Neural crest cell (in vitro differentiated cells): ENCODE measurements at regions not wholly inside any gene's neighbourhood (a gene's known extent, or its start where the extent isn't known, plus 50 kb on each side); places are given as distances from the start of the nearest gene placed in this dataset.
"Not testable (repeated sequence)": the region's sequence is repeated elsewhere in the genome, so short reads cannot be mapped to it uniquely, and the experiment has no call there.

Experiments used
- DNase-seq: peaks from one replicate; pipeline ENCODE4 v3.0.0; 2021; ENCODE audit warnings: low read depth, mixed read lengths, low spot score
- H3K27ac Mint-ChIP-seq: one replicate; pipeline ENCODE4 v1.8.0; 2021; ENCODE audit warnings: mild to moderate bottlenecking, mixed read lengths; ENCODE audit not compliant: unreplicated experiment
- H3K27me3 Mint-ChIP-seq: 2 replicates; pipeline ENCODE4 v1.8.0; 2021; ENCODE audit warnings: low read depth, mild to moderate bottlenecking, mixed read lengths
- H3K36me3 Mint-ChIP-seq: 2 replicates; pipeline ENCODE4 v1.8.0; 2021; ENCODE audit warnings: low read depth, mild to moderate bottlenecking, mixed read lengths
- H3K4me1 Mint-ChIP-seq: 2 replicates; pipeline ENCODE4 v1.8.0; 2021; ENCODE audit warnings: mixed read lengths
- H3K4me3 Mint-ChIP-seq: one replicate; pipeline ENCODE4 v1.8.0; 2021; ENCODE audit warnings: mild to moderate bottlenecking, mixed read lengths
- H3K9me3 Mint-ChIP-seq: 2 replicates; pipeline ENCODE4 v1.8.0; 2021; ENCODE audit warnings: mixed read lengths
- TF ChIP-seq, protein P1 (sequence below): fragments of 200-600 bp; sonication (generic); conservative IDR thresholded peaks from 2 replicates; pipeline ENCODE4 v1.5.0; 2021; ENCODE audit warnings: antibody characterized with exemption, mild to moderate bottlenecking

DNA sequence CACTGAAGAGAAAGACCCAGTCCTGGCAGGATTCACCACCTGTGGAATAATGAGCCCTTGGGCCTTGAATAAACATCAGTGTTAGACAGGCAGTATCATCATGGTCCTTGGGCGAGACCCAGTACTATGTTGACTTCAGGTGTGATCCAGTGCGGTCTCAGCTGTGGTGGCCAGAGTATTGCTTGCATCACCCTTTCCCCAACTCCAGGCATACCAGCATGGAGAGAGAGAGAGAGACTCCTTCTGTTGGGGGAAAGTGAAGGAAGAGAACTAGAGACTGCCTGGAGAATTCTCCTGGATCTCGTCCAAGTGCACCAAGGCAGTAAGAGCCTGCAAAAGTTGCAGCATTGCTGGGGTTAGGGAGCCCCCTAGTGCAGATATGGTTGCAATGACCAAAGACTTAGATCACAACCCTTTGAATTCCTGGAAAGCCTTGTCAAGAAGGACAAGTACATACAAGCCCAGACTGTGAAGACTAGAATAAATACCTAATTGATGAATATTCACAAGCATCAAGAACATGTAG lies 61.1 kb upstream of the VAMP7 start:
- DNase-seq = peak; percentile 40
- Mint-ChIP-seq H3K4me1 (no peaks in the 10 kb centered on the region), H3K9me3 (peaks cover 13% of the 10 kb centered on the region), H3K36me3 (no peaks in the 10 kb centered on the region), H3K27me3 (peaks cover 5% of the 10 kb centered on the region), H3K27ac (no peak overlapping the region), H3K4me3 (no peak overlapping the region)
- TF ChIP-seq, protein P1, sequence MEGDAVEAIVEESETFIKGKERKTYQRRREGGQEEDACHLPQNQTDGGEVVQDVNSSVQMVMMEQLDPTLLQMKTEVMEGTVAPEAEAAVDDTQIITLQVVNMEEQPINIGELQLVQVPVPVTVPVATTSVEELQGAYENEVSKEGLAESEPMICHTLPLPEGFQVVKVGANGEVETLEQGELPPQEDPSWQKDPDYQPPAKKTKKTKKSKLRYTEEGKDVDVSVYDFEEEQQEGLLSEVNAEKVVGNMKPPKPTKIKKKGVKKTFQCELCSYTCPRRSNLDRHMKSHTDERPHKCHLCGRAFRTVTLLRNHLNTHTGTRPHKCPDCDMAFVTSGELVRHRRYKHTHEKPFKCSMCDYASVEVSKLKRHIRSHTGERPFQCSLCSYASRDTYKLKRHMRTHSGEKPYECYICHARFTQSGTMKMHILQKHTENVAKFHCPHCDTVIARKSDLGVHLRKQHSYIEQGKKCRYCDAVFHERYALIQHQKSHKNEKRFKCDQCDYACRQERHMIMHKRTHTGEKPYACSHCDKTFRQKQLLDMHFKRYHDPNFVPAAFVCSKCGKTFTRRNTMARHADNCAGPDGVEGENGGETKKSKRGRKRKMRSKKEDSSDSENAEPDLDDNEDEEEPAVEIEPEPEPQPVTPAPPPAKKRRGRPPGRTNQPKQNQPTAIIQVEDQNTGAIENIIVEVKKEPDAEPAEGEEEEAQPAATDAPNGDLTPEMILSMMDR = peak; percentile 78

- TF ChIP-seq, protein P1 = no peak
- Mint-ChIP-seq H3K27me3 (peaks cover 5% of the 10 kb centered on the region), H3K36me3 (no peaks in the 10 kb centered on the region), H3K27ac (no peak overlapping the region), H3K4me3 (no peak overlapping the region), H3K4me1 (no peaks in the 10 kb centered on the region), H3K9me3 (peaks cover 8% of the 10 kb centered on the region)
- no peak for DNase-seq
Observed at GRCh38 chrX:155819525-155819924, 61.6 kb upstream of the VAMP7 start.

DNA sequence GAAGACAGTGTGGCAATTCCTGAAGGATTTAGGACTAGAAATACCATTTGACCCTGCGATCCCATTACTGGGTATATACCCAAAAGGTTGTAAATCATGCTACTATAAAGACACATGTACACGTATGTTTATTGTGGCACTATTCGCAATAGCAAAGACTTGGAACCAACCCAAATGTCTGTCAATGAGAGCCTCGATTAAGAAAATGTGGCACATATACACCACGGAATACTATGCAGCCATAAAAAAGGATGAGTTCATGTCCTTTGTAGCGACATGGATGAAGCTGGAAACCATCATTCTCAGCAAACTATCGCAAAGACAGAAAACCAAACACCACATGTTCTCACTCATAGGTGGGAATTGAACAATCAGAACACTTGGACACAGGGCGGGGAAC lies 66.8 kb upstream of the VAMP7 start:
- H3K4me3 Mint-ChIP-seq, H3K4me1 Mint-ChIP-seq, H3K36me3 Mint-ChIP-seq, H3K27ac Mint-ChIP-seq, DNase-seq, H3K27me3 Mint-ChIP-seq: not testable (repeated sequence)
- peaks cover 12% of the 10 kb centered on the region for H3K9me3 Mint-ChIP-seq

DNA sequence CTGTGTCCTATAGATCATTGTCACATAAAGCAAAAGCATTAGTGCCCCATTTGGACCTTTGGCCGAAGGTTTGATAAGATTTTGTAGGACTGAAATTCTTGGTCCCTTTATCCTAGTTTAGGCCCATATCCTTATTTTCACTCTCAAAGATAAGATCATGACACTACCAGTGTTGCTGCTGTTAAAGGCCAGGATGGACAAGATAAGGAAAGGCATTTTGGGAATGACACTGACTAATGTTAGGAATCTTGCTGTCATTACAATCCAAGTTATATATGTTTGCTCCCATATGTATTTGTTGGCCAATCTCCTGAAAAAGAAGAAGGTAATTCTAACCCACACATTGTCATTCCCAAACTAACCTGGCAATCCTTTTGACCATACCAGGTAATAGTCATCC lies 101.3 kb upstream of the VAMP7 start:
- H3K4me1 Mint-ChIP-seq = no peaks in the 10 kb centered on the region
- H3K27ac Mint-ChIP-seq = no peak overlapping the region
- H3K27me3 Mint-ChIP-seq = no peaks in the 10 kb centered on the region
- TF ChIP-seq, protein P1 = no peak
- DNase-seq = no peak
- H3K36me3 Mint-ChIP-seq = no peaks in the 10 kb centered on the region
- H3K4me3 Mint-ChIP-seq = no peak overlapping the region
- H3K9me3 Mint-ChIP-seq = peaks cover 8% of the 10 kb centered on the region

- Mint-ChIP-seq H3K27me3 (no peaks in the 10 kb centered on the region), H3K9me3 (peaks cover 8% of the 10 kb centered on the region), H3K4me3 (no peak overlapping the region), H3K27ac (no peak overlapping the region), H3K36me3 (no peaks in the 10 kb centered on the region), H3K4me1 (no peaks in the 10 kb centered on the region)
- DNase-seq = no peak
- TF ChIP-seq, protein P1 = no peak
Observed at GRCh38 chrX:155778844-155779553, 102.1 kb upstream of the VAMP7 start.

- no peak for DNase-seq
- Mint-ChIP-seq H3K4me3 (no peak overlapping the region), H3K27ac (no peak overlapping the region), H3K4me1 (peaks cover 3% of the 10 kb centered on the region), H3K9me3 (no peaks in the 10 kb centered on the region), H3K27me3 (no peaks in the 10 kb centered on the region), H3K36me3 (no peaks in the 10 kb centered on the region)
- TF ChIP-seq, protein P1 = no peak
Observed at GRCh38 chrX:155774387-155774786, 106.8 kb upstream of the VAMP7 start.
